OCI-LY3 (cell line): ENCODE measurements at regions not wholly inside any gene's neighbourhood (a gene's known extent, or its start where the extent isn't known, plus 50 kb on each side); places are given as distances from the start of the nearest gene placed in this dataset.

Experiments used
- H2AFZ ChIP-seq: fragments of 200-600, 300-600 bp; shearing (Covaris generic); 2 replicates; pipeline ENCODE4 v1.6.0; 2014; ENCODE audit warnings: antibody characterized with exemption, low read depth, low read length
- H3K27ac ChIP-seq: fragments of 200-600, 300-600 bp; sonication (generic); 2 replicates; pipeline ENCODE4 v1.5.1; 2014; ENCODE audit warnings: mild to moderate bottlenecking, low read length, moderate library complexity, mixed read lengths
- H3K27me3 ChIP-seq: fragments of 200-600, 300-600 bp; sonication (generic); 2 replicates; pipeline ENCODE4 v1.6.1; 2014; ENCODE audit warnings: low read depth, low read length, mixed read lengths
- H3K36me3 ChIP-seq: fragments of 200-600, 300-600 bp; sonication (generic); replicated peaks from 2 replicates; pipeline ENCODE3; 2014; ENCODE audit warnings: low read depth, low read length, mixed read lengths
- H3K4me1 ChIP-seq: fragments of 300-600, 200-600 bp; sonication (generic); 2 replicates; pipeline ENCODE4 v1.6.1; 2014; ENCODE audit warnings: low read length, mixed read lengths
- H3K4me2 ChIP-seq: fragments of 200-600, 300-600 bp; sonication (generic); 2 replicates; pipeline ENCODE4 v1.6.1; 2014; ENCODE audit warnings: low read length, mixed read lengths
- H3K4me3 ChIP-seq: fragments of 300-600, 200-600 bp; sonication (generic); 2 replicates; pipeline ENCODE4 v1.5.1; 2014; ENCODE audit warnings: antibody characterized with exemption, mild to moderate bottlenecking, low read length, moderate library complexity
- H3K79me2 ChIP-seq: fragments of 300-600, 200-600 bp; shearing (Covaris generic); 2 replicates; pipeline ENCODE4 v1.6.1; 2014; ENCODE audit warnings: mild to moderate bottlenecking, low read length, mixed read lengths
- H3K9ac ChIP-seq: fragments of 300-600, 200-600 bp; shearing (Covaris generic); 2 replicates; pipeline ENCODE4 v1.6.0; 2014; ENCODE audit warnings: mild to moderate bottlenecking, low read length, moderate library complexity
- H3K9me3 ChIP-seq: fragments of 200-600, 300-600 bp; shearing (Covaris generic); 2 replicates; pipeline ENCODE4 v1.6.1; 2014; ENCODE audit warnings: low read length, mixed read lengths; ENCODE audit not compliant: insufficient read depth
- H4K20me1 ChIP-seq: fragments of 200-600, 300-600 bp; sonication (generic); 2 replicates; pipeline ENCODE4 v1.6.1; 2016; ENCODE audit warnings: low read length, mixed read lengths; ENCODE audit not compliant: insufficient read depth
- EZH2phosphoT487 ChIP-seq: fragments of 200-600 bp; shearing (Covaris generic); IDR thresholded peaks from 2 replicates; pipeline ENCODE4 v1.6.1; 2018; ENCODE audit warnings: antibody characterized with exemption, mixed run types, low read depth
- TF ChIP-seq, protein P1 (sequence below): fragments of 200-600, 300-600 bp; sonication (generic); IDR thresholded peaks from 2 replicates; pipeline ENCODE4 v1.5.1; 2014; ENCODE audit warnings: antibody characterized with exemption, low read length, low read depth

GRCh38 chr5:164153469-164154172, 648.2 kb downstream of the MAT2B start:
- Histone ChIP-seq H3K27me3 (no peaks in the 10 kb centered on the region), H3K4me2 (no peak overlapping the region), H3K4me1 (no peaks in the 10 kb centered on the region), H3K79me2 (no peaks in the 10 kb centered on the region), H4K20me1 (no peaks in the 10 kb centered on the region), H3K9ac (no peak overlapping the region), H2AFZ (no peak overlapping the region), H3K9me3 (no peaks in the 10 kb centered on the region), H3K27ac (no peak overlapping the region), H3K36me3 (no peaks in the 10 kb centered on the region), H3K4me3 (no peak overlapping the region)
- no peak for TF ChIP-seq EZH2phosphoT487
- TF ChIP-seq, protein P1, sequence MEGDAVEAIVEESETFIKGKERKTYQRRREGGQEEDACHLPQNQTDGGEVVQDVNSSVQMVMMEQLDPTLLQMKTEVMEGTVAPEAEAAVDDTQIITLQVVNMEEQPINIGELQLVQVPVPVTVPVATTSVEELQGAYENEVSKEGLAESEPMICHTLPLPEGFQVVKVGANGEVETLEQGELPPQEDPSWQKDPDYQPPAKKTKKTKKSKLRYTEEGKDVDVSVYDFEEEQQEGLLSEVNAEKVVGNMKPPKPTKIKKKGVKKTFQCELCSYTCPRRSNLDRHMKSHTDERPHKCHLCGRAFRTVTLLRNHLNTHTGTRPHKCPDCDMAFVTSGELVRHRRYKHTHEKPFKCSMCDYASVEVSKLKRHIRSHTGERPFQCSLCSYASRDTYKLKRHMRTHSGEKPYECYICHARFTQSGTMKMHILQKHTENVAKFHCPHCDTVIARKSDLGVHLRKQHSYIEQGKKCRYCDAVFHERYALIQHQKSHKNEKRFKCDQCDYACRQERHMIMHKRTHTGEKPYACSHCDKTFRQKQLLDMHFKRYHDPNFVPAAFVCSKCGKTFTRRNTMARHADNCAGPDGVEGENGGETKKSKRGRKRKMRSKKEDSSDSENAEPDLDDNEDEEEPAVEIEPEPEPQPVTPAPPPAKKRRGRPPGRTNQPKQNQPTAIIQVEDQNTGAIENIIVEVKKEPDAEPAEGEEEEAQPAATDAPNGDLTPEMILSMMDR = no peak

GRCh38 chr5:164170814-164171213, 665.4 kb downstream of the MAT2B start:
- Histone ChIP-seq H3K4me2 (no peak overlapping the region), H3K36me3 (no peaks in the 10 kb centered on the region), H3K4me1 (no peaks in the 10 kb centered on the region), H4K20me1 (no peaks in the 10 kb centered on the region), H3K27ac (no peak overlapping the region), H3K27me3 (no peaks in the 10 kb centered on the region), H3K79me2 (no peaks in the 10 kb centered on the region), H3K4me3 (no peak overlapping the region), H3K9me3 (no peaks in the 10 kb centered on the region), H3K9ac (no peak overlapping the region), H2AFZ (no peak overlapping the region)
- TF ChIP-seq, protein P1 = no peak
- no peak for TF ChIP-seq EZH2phosphoT487

DNA sequence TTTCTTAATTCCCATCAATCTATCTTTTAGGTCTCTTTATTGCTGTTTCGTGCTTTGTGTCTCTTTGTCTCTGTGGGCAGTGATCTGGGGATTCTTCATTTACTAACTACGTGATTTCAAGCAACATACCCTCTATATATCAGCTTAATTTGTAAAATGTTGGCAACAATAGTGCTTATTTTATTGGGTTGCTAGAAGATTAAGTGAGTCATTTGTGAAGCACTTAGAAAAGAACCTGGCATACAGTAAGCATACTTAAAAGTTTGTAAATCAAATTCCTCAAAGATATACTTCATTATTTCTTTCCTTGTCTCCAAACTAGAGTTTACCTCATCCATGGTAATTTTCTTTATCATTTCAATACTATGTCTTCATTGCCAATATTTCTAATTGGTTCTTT, 669.7 kb downstream of the MAT2B start:
- Histone ChIP-seq H3K4me2 (no peak overlapping the region), H3K27me3 (no peaks in the 10 kb centered on the region)

DNA sequence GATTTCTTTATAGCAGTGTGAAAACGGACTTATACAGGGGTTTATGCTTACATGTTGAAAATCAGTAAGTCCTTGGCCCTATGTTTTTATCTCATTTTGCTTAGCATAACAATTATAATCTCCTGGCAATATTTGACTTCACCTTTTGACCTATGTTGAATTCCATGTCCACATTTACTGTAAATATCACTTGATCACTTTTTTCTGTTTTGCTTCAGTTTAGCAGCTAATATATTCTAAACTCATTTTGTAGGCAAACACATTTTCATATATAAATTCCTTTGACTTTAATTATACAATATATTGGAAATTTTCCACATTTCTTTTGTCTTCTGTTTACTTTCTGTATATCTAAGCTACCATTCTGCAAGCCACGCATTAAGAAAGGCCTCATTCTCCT, 674.0 kb downstream of the MAT2B start:
- Histone ChIP-seq H3K4me3 (no peak overlapping the region), H4K20me1 (no peaks in the 10 kb centered on the region), H3K36me3 (no peaks in the 10 kb centered on the region), H3K4me2 (no peak overlapping the region), H2AFZ (no peak overlapping the region), H3K9me3 (no peaks in the 10 kb centered on the region), H3K27me3 (no peaks in the 10 kb centered on the region), H3K4me1 (no peaks in the 10 kb centered on the region), H3K27ac (no peak overlapping the region), H3K79me2 (no peaks in the 10 kb centered on the region), H3K9ac (no peak overlapping the region)
- TF ChIP-seq, protein P1 = no peak
- TF ChIP-seq EZH2phosphoT487 = no peak

More for the DNA sequence above, 669.7 kb downstream of the MAT2B start:
- H3K9me3 ChIP-seq = no peaks in the 10 kb centered on the region
- no peak overlapping the region for H3K27ac ChIP-seq
- no peak overlapping the region for H3K9ac ChIP-seq
- no peak overlapping the region for H2AFZ ChIP-seq
- no peaks in the 10 kb centered on the region for H3K4me1 ChIP-seq
- TF ChIP-seq, protein P1 = no peak
- TF ChIP-seq EZH2phosphoT487 = no peak
- no peaks in the 10 kb centered on the region for H3K79me2 ChIP-seq
- H3K36me3 ChIP-seq = no peaks in the 10 kb centered on the region
- no peaks in the 10 kb centered on the region for H4K20me1 ChIP-seq
- no peak overlapping the region for H3K4me3 ChIP-seq
